A673 (cell line): ENCODE measurements at regions not wholly inside any gene's neighbourhood (a gene's known extent, or its start where the extent isn't known, plus 50 kb on each side); places are given as distances from the start of the nearest gene placed in this dataset.

Source experiments
- BruUV-seq: library from RNA; stranded (reverse); fragments of 400-500 nt; replicated peaks from 2 replicates; lab custom pipeline; 2021; lab: Mats Ljungman, UMichigan
- CTCF ChIA-PET: fragments of 300-600 bp; sonication (Branson Sonifier 250); formaldehyde crosslinking; loops from one replicate; lab custom pipeline; 2022; ENCODE audit warnings: antibody characterized with exemption; lab: Charles Lee
- POLR2A ChIA-PET: fragments of 300-600 bp; sonication (Branson Sonifier 250); formaldehyde crosslinking; loops from one replicate; lab custom pipeline; 2022; ENCODE audit warnings: antibody characterized with exemption; ENCODE audit not compliant: low non-redundant PET; lab: Charles Lee
- DNase-seq: peaks from one replicate; pipeline ENCODE4 v3.0.0-alpha.2; 2015; ENCODE audit warnings: low spot score
- H3K27ac ChIP-seq: fragments of 200-600 bp; sonication (generic); 2 replicates; pipeline ENCODE4 v1.5.1; 2016; ENCODE audit warnings: mixed run types, low read depth, mild to moderate bottlenecking, mixed read lengths, antibody characterized with exemption, low read length; ENCODE audit not compliant: poor library complexity, severe bottlenecking
- H3K27me3 ChIP-seq: fragments of 200-600 bp; sonication (generic); replicated peaks from 2 replicates; pipeline ENCODE4 v1.6.1; 2017; ENCODE audit warnings: mixed run types, low read depth, mild to moderate bottlenecking, mixed read lengths, antibody characterized with exemption, low read length; ENCODE audit not compliant: insufficient read depth, poor library complexity
- H3K36me3 ChIP-seq: fragments of 200-600 bp; sonication (generic); 2 replicates; pipeline ENCODE4 v1.6.1; 2016; ENCODE audit warnings: mixed run types, mild to moderate bottlenecking, mixed read lengths, antibody characterized with exemption, low read length; ENCODE audit not compliant: insufficient read depth, poor library complexity, severe bottlenecking
- H3K4me1 ChIP-seq: fragments of 200-600 bp; sonication (generic); 2 replicates; pipeline ENCODE4 v1.6.1; 2017; ENCODE audit warnings: mixed run types, mild to moderate bottlenecking, mixed read lengths, antibody characterized with exemption, low read length; ENCODE audit not compliant: insufficient read depth, poor library complexity, severe bottlenecking
- H3K4me3 ChIP-seq: fragments of 200-600 bp; sonication (generic); 2 replicates; pipeline ENCODE4 v1.5.1; 2016; ENCODE audit warnings: low read depth, mixed run types, mild to moderate bottlenecking, mixed read lengths, low read length; ENCODE audit not compliant: poor library complexity, severe bottlenecking
- H3K9me3 ChIP-seq: fragments of 200-600 bp; sonication (generic); 2 replicates; pipeline ENCODE4 v1.6.1; 2016; ENCODE audit warnings: mixed run types, low read depth, mild to moderate bottlenecking, mixed read lengths, antibody characterized with exemption, low read length; ENCODE audit not compliant: poor library complexity, severe bottlenecking
- CTCF ChIP-seq: fragments of 300-800, 200-600 bp; sonication (generic); conservative IDR thresholded peaks from 2 replicates; pipeline ENCODE4 v1.5.1; 2017; ENCODE audit warnings: low read depth, mild to moderate bottlenecking, antibody characterized with exemption, low read length, moderate library complexity, mixed read lengths
- EZH2 ChIP-seq: fragments of 200-600 bp; sonication (generic); IDR thresholded peaks from 2 replicates; pipeline ENCODE4 v1.6.1; 2017; ENCODE audit warnings: borderline replicate concordance, low read depth, mild to moderate bottlenecking, mixed read lengths, antibody characterized with exemption, low read length; ENCODE audit not compliant: poor library complexity, severe bottlenecking
- intact Hi-C: fragments of 100-400 bp; cut with micrococcal nuclease; formaldehyde crosslinking; loops from one replicate; pipeline ENCODE4 v1.10.0; 2022; ENCODE audit not compliant: unreplicated experiment

GRCh38 chr4:148514041-148514440 lies 71.8 kb upstream of the NR3C2 start:
- H3K27ac ChIP-seq, result no peak overlapping the region
- H3K4me3 ChIP-seq, result no peak overlapping the region
- no peaks in the 10 kb centered on the region for H3K4me1 ChIP-seq
- no peak for DNase-seq
- no peak for TF ChIP-seq EZH2
- TF ChIP-seq CTCF, result no peak
- CTCF ChIA-PET, result no interaction called here
- BruUV-seq, result no TSS peak
- no peaks in the 10 kb centered on the region for H3K27me3 ChIP-seq
- no peaks in the 10 kb centered on the region for H3K36me3 ChIP-seq
- intact Hi-C loops, result no loop called here
- H3K9me3 ChIP-seq, result no peaks in the 10 kb centered on the region
- POLR2A ChIA-PET, result no interaction called here

- CTCF ChIA-PET, result no interaction called here
- BruUV-seq, result no TSS peak
- intact Hi-C loops, result no loop called here
Measured at GRCh38 chr4:148510211-148510610, 68.0 kb upstream of the NR3C2 start.

GRCh38 chr4:148503681-148504080 lies 61.5 kb upstream of the NR3C2 start:
- H3K4me3 ChIP-seq, result no peak overlapping the region
- ChIA-PET POLR2A (no interaction called here), CTCF (no interaction called here)
- H3K9me3 ChIP-seq, result no peaks in the 10 kb centered on the region
- no peaks in the 10 kb centered on the region for H3K36me3 ChIP-seq
- TF ChIP-seq EZH2, result no peak
- no peak for TF ChIP-seq CTCF
- H3K4me1 ChIP-seq, result no peaks in the 10 kb centered on the region
- intact Hi-C loops, result no loop called here
- no TSS peak for BruUV-seq
- DNase-seq, result no peak
- no peak overlapping the region for H3K27ac ChIP-seq
- H3K27me3 ChIP-seq, result no peaks in the 10 kb centered on the region

More at GRCh38 chr4:148510211-148510610, 68.0 kb upstream of the NR3C2 start:
- no peak overlapping the region for H3K4me3 ChIP-seq
- H3K36me3 ChIP-seq, result no peaks in the 10 kb centered on the region
- H3K4me1 ChIP-seq, result no peaks in the 10 kb centered on the region
- TF ChIP-seq CTCF (no peak), EZH2 (no peak)
- no peak for DNase-seq
- no peaks in the 10 kb centered on the region for H3K9me3 ChIP-seq
- H3K27ac ChIP-seq, result no peak overlapping the region
- POLR2A ChIA-PET, result no interaction called here
- H3K27me3 ChIP-seq, result no peaks in the 10 kb centered on the region
